ENCODE measurements at regions not wholly inside any gene's neighbourhood (a gene's known extent, or its start where the extent isn't known, plus 50 kb on each side); places are given as distances from the start of the nearest gene placed in this dataset.

- DNase-seq (ENCODE audit: extremely low read depth in 1 of 11, low read depth in 9 of 11, low spot score in 4 of 11) = no peak
Measured at GRCh38 chr2:15840969-15841368, 99.4 kb upstream of the MYCN start.

- DNase-seq (ENCODE audit: extremely low read depth in 1 of 11, low read depth in 9 of 11, low spot score in 4 of 11) = no peak
Measured at GRCh38 chr2:15841776-15842560, 98.4 kb upstream of the MYCN start.

GRCh38 chr2:15842758-15843666 is 97.3 kb upstream of the MYCN start:
- DNase-seq (ENCODE audit: extremely low read depth in 1 of 11, low read depth in 9 of 11, low spot score in 4 of 11) = no peak

GRCh38 chr2:15844211-15844801 is 96.0 kb upstream of the MYCN start:
- no peak for DNase-seq (ENCODE audit: extremely low read depth in 1 of 11, low read depth in 9 of 11, low spot score in 4 of 11)

- DNase-seq (ENCODE audit: extremely low read depth in 1 of 11, low read depth in 9 of 11, low spot score in 4 of 11) = no peak
Measured at GRCh38 chr2:15845294-15845693, 95.1 kb upstream of the MYCN start.

GRCh38 chr2:15845737-15846405 is 94.5 kb upstream of the MYCN start:
- DNase-seq (ENCODE audit: extremely low read depth in 1 of 11, low read depth in 9 of 11, low spot score in 4 of 11) = no peak

GRCh38 chr2:15846626-15847025 is 93.7 kb upstream of the MYCN start:
- DNase-seq (ENCODE audit: extremely low read depth in 1 of 11, low read depth in 9 of 11, low spot score in 4 of 11) = no peak

GRCh38 chr2:15850534-15850933 is 89.8 kb upstream of the MYCN start:
- DNase-seq (ENCODE audit: extremely low read depth in 1 of 11, low read depth in 9 of 11, low spot score in 4 of 11) = no peak

GRCh38 chr2:15851076-15851693 is 89.2 kb upstream of the MYCN start:
- DNase-seq (ENCODE audit: extremely low read depth in 1 of 11, low read depth in 9 of 11, low spot score in 4 of 11) = no peak

GRCh38 chr2:15852811-15853210 is 87.5 kb upstream of the MYCN start:
- no peak for DNase-seq (ENCODE audit: extremely low read depth in 1 of 11, low read depth in 9 of 11, low spot score in 4 of 11)

GRCh38 chr2:15853903-15854302 is 86.4 kb upstream of the MYCN start:
- no peak for DNase-seq (ENCODE audit: extremely low read depth in 1 of 11, low read depth in 9 of 11, low spot score in 4 of 11)

GRCh38 chr2:15855766-15856260 is 84.5 kb upstream of the MYCN start:
- DNase-seq (ENCODE audit: extremely low read depth in 1 of 11, low read depth in 9 of 11, low spot score in 4 of 11) = no peak

GRCh38 chr2:15856318-15856717 is 84.0 kb upstream of the MYCN start:
- DNase-seq (ENCODE audit: extremely low read depth in 1 of 11, low read depth in 9 of 11, low spot score in 4 of 11) = no peak

GRCh38 chr2:15858466-15858865 is 81.9 kb upstream of the MYCN start:
- no peak for DNase-seq (ENCODE audit: extremely low read depth in 1 of 11, low read depth in 9 of 11, low spot score in 4 of 11)

- DNase-seq (ENCODE audit: extremely low read depth in 1 of 11, low read depth in 9 of 11, low spot score in 4 of 11) = no peak
Measured at GRCh38 chr2:15860051-15860663, 80.2 kb upstream of the MYCN start.

- no peak for DNase-seq (ENCODE audit: extremely low read depth in 1 of 11, low read depth in 9 of 11, low spot score in 4 of 11)
Measured at GRCh38 chr2:15860760-15861159, 79.6 kb upstream of the MYCN start.

GRCh38 chr2:15861172-15861822 is 79.1 kb upstream of the MYCN start:
- no peak for DNase-seq (ENCODE audit: extremely low read depth in 1 of 11, low read depth in 9 of 11, low spot score in 4 of 11)

GRCh38 chr2:15861898-15862297 is 78.5 kb upstream of the MYCN start:
- DNase-seq (ENCODE audit: extremely low read depth in 1 of 11, low read depth in 9 of 11, low spot score in 4 of 11) = no peak

Measured in renal cortex interstitium (tissue), 11 donors.